Liver (tissue), 8 donors: ENCODE measurements at regions not wholly inside any gene's neighbourhood (a gene's known extent, or its start where the extent isn't known, plus 50 kb on each side); places are given as distances from the start of the nearest gene placed in this dataset.

Experiments
- DNase-seq: peaks from one replicate; pipeline ENCODE4 v3.0.0-alpha.2; 2017; ENCODE audit warnings: low spot score
- H3K27ac ChIP-seq, 2 donors: one replicate each; pipeline ENCODE4 v1.7.0; 2013; ENCODE audit warnings: inconsistent platforms in 2 of 2, low read length in 2 of 2, control low read depth in 1 of 2, low read depth in 1 of 2, mild to moderate bottlenecking in 1 of 2
- H3K27me3 ChIP-seq, 4 donors: one replicate each; pipeline versions ENCODE4 v1.6.1 to v1.7.0; 2013; ENCODE audit warnings: low read length in 3 of 4, inconsistent platforms in 1 of 4, mild to moderate bottlenecking in 1 of 4, moderate library complexity in 1 of 4; ENCODE audit not compliant: control insufficient read depth in 4 of 4, insufficient read depth in 4 of 4
- H3K36me3 ChIP-seq, 4 donors: one replicate each; pipeline versions ENCODE4 v1.6.1 to v1.7.0; 2013; ENCODE audit warnings: low read length in 3 of 4, mild to moderate bottlenecking in 3 of 4, low read depth in 1 of 4, moderate library complexity in 1 of 4; ENCODE audit not compliant: control insufficient read depth in 4 of 4, insufficient read depth in 3 of 4
- H3K4me1 ChIP-seq, 4 donors: one replicate each; pipeline versions ENCODE4 v1.6.1 to v1.7.0; 2013; ENCODE audit warnings: low read length in 3 of 4, mild to moderate bottlenecking in 3 of 4, moderate library complexity in 1 of 4; ENCODE audit not compliant: control insufficient read depth in 4 of 4, insufficient read depth in 4 of 4
- H3K4me3 ChIP-seq, 3 donors: one replicate each; pipeline versions ENCODE4 v1.6.1 to v1.7.0; 2013; ENCODE audit warnings: low read length in 3 of 3, control low read depth in 1 of 3, low read depth in 1 of 3, mild to moderate bottlenecking in 1 of 3
- H3K9ac ChIP-seq, 2 donors: one replicate each; pipeline ENCODE4 v1.7.0; 2013; ENCODE audit warnings: low read length in 2 of 2, mild to moderate bottlenecking in 2 of 2, moderate library complexity in 2 of 2, control low read depth in 1 of 2, low read depth in 1 of 2
- H3K9me3 ChIP-seq, 4 donors: one replicate each; pipeline versions ENCODE4 v1.6.1 to v1.7.0; 2013; ENCODE audit warnings: low read length in 3 of 4; ENCODE audit not compliant: control insufficient read depth in 4 of 4
- ATF3 ChIP-seq: IDR thresholded peaks from 2 replicates; pipeline ENCODE4 v1.6.1; 2016; ENCODE audit warnings: antibody characterized with exemption
- CTCF ChIP-seq: fragments of 150-350 bp; IDR thresholded peaks from 2 replicates; pipeline ENCODE4 v1.5.1; 2017; ENCODE audit warnings: improper control_type of control experiment, low read depth, low read length; ENCODE audit not compliant: missing input control
- EGR1 ChIP-seq, 2 donors: IDR thresholded peaks; 2 replicates each; pipeline ENCODE4 v1.6.1; 2016 to 2018; ENCODE audit warnings: antibody characterized with exemption in 2 of 2, low read depth in 2 of 2
- FOXA1 ChIP-seq: IDR thresholded peaks from 2 replicates; pipeline ENCODE4 v1.6.1; 2016; ENCODE audit warnings: antibody characterized with exemption
- FOXA2 ChIP-seq: IDR thresholded peaks from 2 replicates; pipeline ENCODE4 v1.6.1; 2016; ENCODE audit warnings: antibody characterized with exemption
- GABPA ChIP-seq, 2 donors: IDR thresholded peaks in 1 of 2; conservative IDR thresholded peaks in 1 of 2; 2 replicates each; pipeline ENCODE4 v1.6.1; 2016; ENCODE audit warnings: antibody characterized with exemption in 2 of 2, mild to moderate bottlenecking in 1 of 2, moderate library complexity in 1 of 2
- HNF4A ChIP-seq, 2 donors: conservative IDR thresholded peaks; 2 replicates each; pipeline ENCODE4 v1.6.1; 2016; ENCODE audit warnings: antibody characterized with exemption in 2 of 2, mild to moderate bottlenecking in 2 of 2
- HNF4G ChIP-seq: IDR thresholded peaks from 2 replicates; pipeline ENCODE4 v1.6.1; 2016; ENCODE audit warnings: antibody characterized with exemption
- JUND ChIP-seq, 2 donors: IDR thresholded peaks; 2 replicates each; pipeline ENCODE4 v1.6.1; 2016; ENCODE audit warnings: antibody characterized with exemption in 2 of 2
- MAX ChIP-seq: IDR thresholded peaks from 2 replicates; pipeline ENCODE4 v1.6.1; 2016; ENCODE audit warnings: antibody characterized with exemption
- NR2F2 ChIP-seq: IDR thresholded peaks from 2 replicates; pipeline ENCODE4 v1.6.1; 2016; ENCODE audit warnings: antibody characterized with exemption
- RAD21 ChIP-seq, 2 donors: IDR thresholded peaks; 2 replicates each; pipeline ENCODE4 v1.6.1; 2016; ENCODE audit warnings: antibody characterized with exemption in 2 of 2, mild to moderate bottlenecking in 2 of 2
- REST ChIP-seq: IDR thresholded peaks from 2 replicates; pipeline ENCODE4 v1.6.1; 2016; ENCODE audit warnings: antibody characterized with exemption, mild to moderate bottlenecking
- RXRA ChIP-seq, 2 donors: IDR thresholded peaks; 2 replicates each; pipeline ENCODE4 v1.6.1; 2017 to 2018; ENCODE audit warnings: antibody characterized with exemption in 2 of 2, mild to moderate bottlenecking in 1 of 2
- SP1 ChIP-seq: IDR thresholded peaks from 2 replicates; pipeline ENCODE4 v1.6.1; 2018; ENCODE audit warnings: antibody characterized with exemption, mild to moderate bottlenecking
- TAF1 ChIP-seq: conservative IDR thresholded peaks from 2 replicates; pipeline ENCODE4 v1.6.1; 2016; ENCODE audit warnings: antibody characterized with exemption, mild to moderate bottlenecking
- YY1 ChIP-seq: IDR thresholded peaks from 2 replicates; pipeline ENCODE4 v1.6.1; 2016; ENCODE audit warnings: antibody characterized with exemption, mild to moderate bottlenecking
- WGBS: extraction: QIAGEN DNeasy Blood & Tissue Kit; methylation state at CpG from one replicate; pipeline ENCODE4 v1.1.7; 2013; 5-methylcytosine and 5-hydroxymethylcytosine counted together
- TF ChIP-seq, protein P1 (sequence below): IDR thresholded peaks from 2 replicates; pipeline ENCODE4 v1.6.1; 2016; ENCODE audit warnings: antibody characterized with exemption
- donor health status: healthy.
- donor health status: healthy.
- donor health status: healthy.
- donor health status: healthy.
- donor health status: healthy.

GRCh38 chr5:157934600-157934999 lies 75.7 kb upstream of the CLINT1 start:
- 93% methylated on average over 3 of the region's 3 CpGs for WGBS

GRCh38 chr5:157933005-157933404 lies 74.1 kb upstream of the CLINT1 start:
- Histone ChIP-seq H3K9ac (no peak overlapping the region), H3K4me1 (peaks cover 0 to 8% (median under 1%) of the 10 kb centered on the region in 4 donors), H3K4me3 (no peak overlapping the region), H3K9me3 (peaks cover 0 to 3% (median 0%) of the 10 kb centered on the region in 4 donors), H3K27me3 (no peaks in the 10 kb centered on the region), H3K36me3 (no peaks in the 10 kb centered on the region), H3K27ac (no peak overlapping the region)
- 80% methylated on average over 5 of the region's 5 CpGs for WGBS
- no peak for DNase-seq
- TF ChIP-seq HNF4G (no peak), RXRA (IDR thresholded peaks at IDR 0.05) (no peak), GABPA (IDR thresholded peaks at IDR 0.05 in 1 of 2, conservative IDR thresholded peaks at IDR 0.05 in 1 of 2) (no peak), FOXA2 (no peak), SP1 (no peak), EGR1 (IDR thresholded peaks at IDR 0.05; ENCODE audit: low read depth in 2 of 2) (no peak), HNF4A (conservative IDR thresholded peaks at IDR 0.05) (no peak), JUND (IDR thresholded peaks at IDR 0.05) (no peak), MAX (no peak), TAF1 (no peak), CTCF (no peak), RAD21 (IDR thresholded peaks at IDR 0.05) (no peak), YY1 (no peak), REST (no peak), FOXA1 (no peak), ATF3 (no peak), NR2F2 (no peak)
- TF ChIP-seq, protein P1, sequence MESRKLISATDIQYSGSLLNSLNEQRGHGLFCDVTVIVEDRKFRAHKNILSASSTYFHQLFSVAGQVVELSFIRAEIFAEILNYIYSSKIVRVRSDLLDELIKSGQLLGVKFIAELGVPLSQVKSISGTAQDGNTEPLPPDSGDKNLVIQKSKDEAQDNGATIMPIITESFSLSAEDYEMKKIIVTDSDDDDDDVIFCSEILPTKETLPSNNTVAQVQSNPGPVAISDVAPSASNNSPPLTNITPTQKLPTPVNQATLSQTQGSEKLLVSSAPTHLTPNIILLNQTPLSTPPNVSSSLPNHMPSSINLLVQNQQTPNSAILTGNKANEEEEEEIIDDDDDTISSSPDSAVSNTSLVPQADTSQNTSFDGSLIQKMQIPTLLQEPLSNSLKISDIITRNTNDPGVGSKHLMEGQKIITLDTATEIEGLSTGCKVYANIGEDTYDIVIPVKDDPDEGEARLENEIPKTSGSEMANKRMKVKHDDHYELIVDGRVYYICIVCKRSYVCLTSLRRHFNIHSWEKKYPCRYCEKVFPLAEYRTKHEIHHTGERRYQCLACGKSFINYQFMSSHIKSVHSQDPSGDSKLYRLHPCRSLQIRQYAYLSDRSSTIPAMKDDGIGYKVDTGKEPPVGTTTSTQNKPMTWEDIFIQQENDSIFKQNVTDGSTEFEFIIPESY = no peak

More at GRCh38 chr5:157934600-157934999, 75.7 kb upstream of the CLINT1 start:
- no peak for TF ChIP-seq EGR1 (IDR thresholded peaks at IDR 0.05; ENCODE audit: low read depth in 2 of 2)
- no peak for TF ChIP-seq ATF3
- no peak for TF ChIP-seq TAF1
- no peak for TF ChIP-seq HNF4G
- no peak for TF ChIP-seq SP1
- no peaks in the 10 kb centered on the region for H3K36me3 ChIP-seq
- no peak overlapping the region for H3K27ac ChIP-seq
- peaks cover 0 to 8% (median under 1%) of the 10 kb centered on the region in 4 donors for H3K4me1 ChIP-seq
- no peak for DNase-seq
- H3K4me3 ChIP-seq = no peak overlapping the region
- H3K9me3 ChIP-seq = peaks cover 0 to 3% (median 0%) of the 10 kb centered on the region in 4 donors
- H3K9ac ChIP-seq = no peak overlapping the region
- H3K27me3 ChIP-seq = no peaks in the 10 kb centered on the region
